A172 (cell line): ENCODE measurements at regions not wholly inside any gene's neighbourhood (a gene's known extent, or its start where the extent isn't known, plus 50 kb on each side); places are given as distances from the start of the nearest gene placed in this dataset.
"Not testable (repeated sequence)": the region's sequence is repeated elsewhere in the genome, so short reads cannot be mapped to it uniquely, and the experiment has no call there.

ENCODE experiments used
- DNase-seq: peaks from one replicate; pipeline ENCODE4 v3.0.0-alpha.2; 2015; ENCODE audit warnings: low spot score

- DNase-seq: no peak
These were observed 279.9 kb downstream of the RASEF start for GRCh38 chr9:82783045-82783444.

GRCh38 chr9:82784589-82784988 lies 278.4 kb downstream of the RASEF start:
- no peak for DNase-seq

GRCh38 chr9:82789155-82789824 lies 273.7 kb downstream of the RASEF start:
- DNase-seq: no peak

- DNase-seq: no peak
These were observed 272.1 kb downstream of the RASEF start for GRCh38 chr9:82790875-82791274.

- DNase-seq: no peak
These were observed 271.2 kb downstream of the RASEF start for GRCh38 chr9:82791692-82792091.

GRCh38 chr9:82797534-82797933 lies 265.4 kb downstream of the RASEF start:
- no peak for DNase-seq

- DNase-seq: no peak
These were observed 263.7 kb downstream of the RASEF start for GRCh38 chr9:82799286-82799685.

- DNase-seq: no peak
These were observed 257.9 kb downstream of the RASEF start for GRCh38 chr9:82805027-82805426.

GRCh38 chr9:82808478-82808877 lies 254.5 kb downstream of the RASEF start:
- DNase-seq: no peak

- peak; percentile 89 for DNase-seq
These were observed 252.0 kb downstream of the RASEF start for GRCh38 chr9:82810915-82811314.

GRCh38 chr9:82819260-82819659 lies 243.7 kb downstream of the RASEF start:
- DNase-seq: no peak

GRCh38 chr9:82820186-82820585 lies 242.8 kb downstream of the RASEF start:
- no peak for DNase-seq

- no peak for DNase-seq
These were observed 233.1 kb downstream of the RASEF start for GRCh38 chr9:82829818-82830217.

GRCh38 chr9:82865524-82865923 lies 197.4 kb downstream of the RASEF start:
- DNase-seq: no peak

GRCh38 chr9:82880336-82881050 lies 182.4 kb downstream of the RASEF start:
- peak; percentile 28 for DNase-seq

- DNase-seq: peak; percentile 60
These were observed 180.8 kb downstream of the RASEF start for GRCh38 chr9:82882138-82882537.

GRCh38 chr9:82882748-82883147 lies 180.2 kb downstream of the RASEF start:
- DNase-seq: peak; percentile 70

GRCh38 chr9:82883436-82883835 lies 179.5 kb downstream of the RASEF start:
- DNase-seq: no peak

GRCh38 chr9:82883974-82884373 lies 179.0 kb downstream of the RASEF start:
- not testable (repeated sequence) for DNase-seq

GRCh38 chr9:82890401-82890800 lies 172.5 kb downstream of the RASEF start:
- no peak for DNase-seq

- DNase-seq: no peak
These were observed 172.1 kb downstream of the RASEF start for GRCh38 chr9:82890865-82891264.

- DNase-seq: peak; percentile 3
These were observed 171.6 kb downstream of the RASEF start for GRCh38 chr9:82891321-82891720.

- no peak for DNase-seq
These were observed 169.4 kb downstream of the RASEF start for GRCh38 chr9:82893549-82893948.

- DNase-seq: no peak
These were observed 168.4 kb downstream of the RASEF start for GRCh38 chr9:82894548-82894947.
